ENCODE measurements at regions not wholly inside any gene's neighbourhood (a gene's known extent, or its start where the extent isn't known, plus 50 kb on each side); places are given as distances from the start of the nearest gene placed in this dataset.
"Not testable (repeated sequence)": the region's sequence is repeated elsewhere in the genome, so short reads cannot be mapped to it uniquely, and the experiment has no call there.

DNA sequence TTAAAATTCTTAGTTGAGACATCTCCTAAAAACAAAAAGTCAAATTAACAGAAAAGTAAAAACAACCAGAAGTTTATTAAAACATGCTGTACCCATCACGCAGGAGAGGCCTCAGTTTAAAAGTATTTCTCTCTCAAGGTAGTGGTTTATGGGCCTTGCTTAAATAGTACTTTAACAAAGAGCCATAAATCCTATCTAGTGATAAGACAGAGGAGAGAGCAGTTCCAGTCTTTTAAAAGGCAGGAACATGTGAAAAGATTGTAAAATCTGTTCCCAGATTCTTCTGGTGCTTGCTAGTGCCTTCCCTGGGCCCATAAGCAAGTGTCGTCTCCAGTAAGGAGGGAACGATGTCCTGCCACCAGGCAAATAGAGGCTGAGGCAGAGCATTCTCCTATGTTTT is 476.3 kb upstream of the ADGRL3 start:
- no peak for DNase-seq

DNA sequence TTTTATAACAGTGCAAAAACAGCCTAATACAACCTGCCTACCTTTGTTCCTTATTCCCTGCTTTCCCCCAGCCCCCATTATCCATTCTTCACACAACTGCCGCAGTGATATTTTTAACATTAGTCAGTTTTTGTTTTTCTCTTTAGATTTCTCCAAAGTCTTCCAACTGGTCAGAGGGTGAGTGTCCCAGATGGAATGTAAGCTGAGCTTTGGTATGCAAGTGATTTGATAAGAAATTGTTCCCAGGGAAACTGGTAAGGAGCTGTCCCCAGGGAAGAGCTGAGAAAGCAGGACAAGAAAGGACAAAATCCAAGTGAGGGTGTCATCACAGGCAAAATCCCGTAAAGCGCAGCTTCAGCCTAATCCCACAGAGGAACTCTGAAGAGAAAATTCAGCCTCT is 475.5 kb upstream of the ADGRL3 start:
- DNase-seq: no peak

DNA sequence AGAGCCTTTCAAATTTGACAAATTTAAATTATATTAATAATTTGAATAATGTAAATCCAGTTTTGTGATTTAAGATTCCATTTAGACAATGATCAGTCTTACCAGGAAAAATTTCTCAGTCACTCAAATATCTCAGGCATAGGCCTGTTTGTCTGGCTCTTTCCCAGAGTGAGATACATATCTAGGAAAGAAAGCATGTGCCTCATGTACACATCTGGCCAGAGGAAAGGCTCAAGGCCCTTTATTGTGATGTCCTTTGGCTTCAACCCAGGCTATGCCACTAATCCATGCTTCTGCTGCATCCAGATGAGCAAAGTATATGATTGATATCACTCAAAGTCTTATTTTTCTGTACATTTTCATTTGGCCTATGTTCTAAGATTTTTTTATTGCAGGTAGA is 473.3 kb upstream of the ADGRL3 start:
- DNase-seq: no peak

DNA sequence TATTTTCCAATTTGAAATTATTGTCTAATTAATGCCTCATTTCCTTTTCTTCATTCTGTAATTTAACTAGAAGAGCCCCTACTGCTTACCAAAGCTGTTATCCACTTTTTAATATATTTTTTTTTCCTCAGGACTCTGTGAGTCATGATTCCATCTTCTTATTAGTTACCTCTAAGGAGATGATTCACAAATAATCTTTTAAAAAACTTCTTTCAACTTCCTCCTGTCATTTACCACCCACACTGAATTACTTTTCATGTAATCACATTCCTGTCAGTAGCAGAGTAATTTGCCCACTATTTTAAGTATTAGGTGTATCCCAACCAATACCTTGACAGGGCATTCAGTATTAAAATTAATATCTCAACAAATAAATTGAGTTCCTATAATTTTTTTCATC is 470.9 kb upstream of the ADGRL3 start:
- no peak for DNase-seq

DNA sequence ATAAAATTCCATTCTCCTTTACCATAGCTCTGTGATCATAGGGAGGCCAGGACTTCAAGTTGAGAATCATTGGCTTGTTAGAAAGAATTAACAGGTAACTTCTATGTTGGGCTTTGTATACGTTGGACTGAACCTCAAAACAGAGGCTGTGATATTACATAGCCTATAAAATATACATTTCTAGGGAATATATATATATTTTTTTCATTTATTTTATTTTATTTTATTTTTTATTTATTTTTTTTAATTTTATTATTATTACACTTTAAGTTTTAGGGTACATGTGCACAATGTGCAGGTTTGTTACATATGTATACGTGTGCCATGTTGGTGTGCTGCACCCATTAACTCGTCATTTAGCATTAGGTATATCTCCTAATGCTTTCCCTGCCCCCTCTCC is 470.4 kb upstream of the ADGRL3 start:
- DNase-seq: not testable (repeated sequence)

DNA sequence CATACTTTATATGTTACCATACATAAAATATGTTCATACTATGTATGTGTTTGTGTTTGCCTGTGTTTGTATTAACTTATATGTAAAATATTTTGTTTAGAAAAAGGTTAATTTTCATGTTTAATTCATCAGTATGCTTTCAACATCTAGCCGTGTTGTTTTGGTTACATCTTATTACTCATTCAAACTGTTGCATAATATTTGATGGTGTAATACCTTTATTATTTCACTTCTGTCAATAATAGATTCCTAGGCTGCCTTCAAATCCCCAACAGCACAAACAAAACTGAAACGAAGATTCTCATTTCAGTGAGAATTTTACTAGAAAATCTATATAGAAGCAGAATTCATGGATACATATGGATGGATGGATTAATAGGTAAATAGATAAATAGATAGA is 462.3 kb upstream of the ADGRL3 start:
- DNase-seq: no peak

DNA sequence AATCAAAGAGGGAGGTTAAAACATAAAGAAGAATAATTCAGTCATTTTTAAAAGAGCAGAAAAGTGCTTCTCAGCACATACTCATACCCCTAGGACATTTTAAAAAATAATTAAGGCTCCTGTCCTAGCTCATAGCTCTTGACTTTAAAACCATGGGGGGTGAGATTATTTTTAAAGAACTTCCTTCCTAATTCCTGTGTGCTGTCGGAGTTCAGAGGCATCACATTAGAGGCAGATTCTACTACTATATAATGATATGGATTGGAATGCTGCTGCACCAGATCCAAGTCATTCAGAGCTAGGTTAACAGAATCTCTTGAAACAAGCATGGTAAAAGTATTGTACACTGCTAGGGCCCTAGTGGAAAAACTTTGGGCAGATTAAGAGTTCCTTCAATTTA is 456.5 kb upstream of the ADGRL3 start:
- DNase-seq: no peak

DNA sequence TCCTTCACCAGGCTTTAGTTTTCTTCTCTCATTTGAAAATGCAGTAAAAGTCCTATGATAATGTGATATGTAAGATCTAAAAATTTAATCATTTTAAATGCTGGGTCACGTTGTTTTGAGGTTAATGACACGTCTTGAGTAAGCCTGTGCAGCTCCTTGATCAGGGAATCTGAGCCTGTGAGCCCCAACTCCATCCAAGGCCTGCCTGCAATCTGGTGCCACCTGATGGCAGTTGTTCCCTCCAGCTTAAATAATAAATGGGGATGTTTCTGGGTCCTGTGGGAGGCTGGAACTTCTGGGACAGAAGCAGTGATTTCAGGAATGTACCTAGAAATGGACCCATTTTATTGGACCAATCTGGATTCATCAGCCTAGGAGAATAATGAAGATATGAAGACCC is 455.4 kb upstream of the ADGRL3 start:
- no peak for DNase-seq

DNA sequence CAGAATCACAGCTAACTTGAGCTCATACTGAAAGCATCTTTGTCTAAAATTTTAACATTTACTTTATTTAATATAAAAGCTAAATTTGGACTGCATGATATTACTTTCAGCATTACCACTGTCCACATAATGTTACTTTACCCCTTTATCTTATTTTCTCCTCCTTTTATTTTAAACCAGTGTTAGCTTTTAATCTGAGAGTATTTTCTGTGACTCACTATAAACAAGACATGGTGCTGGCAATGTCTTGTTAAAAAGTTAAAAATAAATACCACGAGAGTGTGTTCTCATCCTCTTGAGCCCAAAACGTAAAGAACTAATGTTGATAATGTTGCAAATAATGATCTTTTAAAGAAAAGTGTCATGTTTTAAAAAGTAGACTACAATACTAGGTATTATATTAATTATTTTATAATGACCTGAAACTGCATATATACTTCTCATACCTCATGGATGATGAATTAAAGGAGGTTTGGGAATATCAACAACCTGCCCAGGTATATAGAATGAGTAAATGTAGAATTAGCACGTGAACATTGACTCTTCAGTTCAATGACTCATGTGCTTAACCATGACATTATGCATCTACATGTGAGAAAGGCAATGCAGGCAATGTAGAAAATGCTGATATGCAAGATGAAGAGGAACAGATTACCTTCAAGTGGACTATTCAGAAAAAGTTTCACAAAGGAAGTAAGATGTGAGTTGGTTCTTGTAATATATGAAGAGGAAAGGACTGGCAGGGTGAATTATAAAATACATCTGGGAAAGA is 454.1 kb upstream of the ADGRL3 start:
- DNase-seq: no peak

DNA sequence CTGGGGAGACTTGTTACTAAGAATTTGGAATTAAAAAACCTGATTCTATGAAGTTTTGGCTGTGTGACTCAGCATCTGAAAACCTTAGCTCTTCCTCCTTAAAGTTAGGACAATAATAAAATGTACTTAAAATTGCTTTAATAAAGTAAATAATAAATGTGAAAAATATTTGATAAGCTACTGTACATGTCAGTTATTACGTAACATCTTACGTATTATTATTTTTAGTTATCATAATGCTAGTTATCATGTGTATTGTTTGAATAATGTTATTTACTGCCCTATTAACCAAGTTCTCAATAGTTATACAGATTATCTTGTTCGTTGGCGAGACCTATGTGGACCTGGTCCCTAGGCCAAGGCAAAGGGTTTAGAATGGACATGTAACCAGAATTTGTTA is 449.2 kb upstream of the ADGRL3 start:
- DNase-seq: no peak

DNA sequence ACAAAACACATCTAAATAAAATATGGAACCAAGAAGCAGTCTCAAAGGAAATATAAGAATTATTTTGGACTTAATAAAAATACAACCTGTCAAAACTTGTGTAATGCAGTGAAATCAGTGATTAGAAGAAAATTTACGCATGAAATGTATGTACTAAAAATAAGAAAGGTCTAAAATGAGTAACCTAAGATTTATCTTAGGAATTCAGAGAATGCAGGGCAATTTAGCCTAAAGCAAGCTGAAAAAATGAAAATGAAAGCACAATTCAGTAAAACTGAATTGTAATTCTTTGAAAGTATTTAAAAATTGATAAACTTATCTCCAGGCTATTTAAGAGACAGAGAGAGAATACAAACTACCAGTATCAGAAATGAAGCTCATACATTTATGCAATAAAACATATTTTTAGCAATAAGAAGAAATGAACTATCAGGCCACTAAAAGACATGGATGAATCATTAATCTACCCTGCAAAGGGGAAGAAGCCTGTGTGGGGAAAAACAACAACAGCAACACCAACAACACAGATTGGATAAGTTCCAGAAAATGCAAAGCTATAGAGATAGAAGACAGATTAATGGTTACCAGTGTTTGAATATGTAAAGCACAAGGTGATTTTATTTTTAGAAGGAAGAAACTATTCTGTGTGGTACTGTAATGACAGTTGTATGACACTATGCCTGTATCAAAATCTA is 442.0 kb upstream of the ADGRL3 start:
- no peak for DNase-seq

DNA sequence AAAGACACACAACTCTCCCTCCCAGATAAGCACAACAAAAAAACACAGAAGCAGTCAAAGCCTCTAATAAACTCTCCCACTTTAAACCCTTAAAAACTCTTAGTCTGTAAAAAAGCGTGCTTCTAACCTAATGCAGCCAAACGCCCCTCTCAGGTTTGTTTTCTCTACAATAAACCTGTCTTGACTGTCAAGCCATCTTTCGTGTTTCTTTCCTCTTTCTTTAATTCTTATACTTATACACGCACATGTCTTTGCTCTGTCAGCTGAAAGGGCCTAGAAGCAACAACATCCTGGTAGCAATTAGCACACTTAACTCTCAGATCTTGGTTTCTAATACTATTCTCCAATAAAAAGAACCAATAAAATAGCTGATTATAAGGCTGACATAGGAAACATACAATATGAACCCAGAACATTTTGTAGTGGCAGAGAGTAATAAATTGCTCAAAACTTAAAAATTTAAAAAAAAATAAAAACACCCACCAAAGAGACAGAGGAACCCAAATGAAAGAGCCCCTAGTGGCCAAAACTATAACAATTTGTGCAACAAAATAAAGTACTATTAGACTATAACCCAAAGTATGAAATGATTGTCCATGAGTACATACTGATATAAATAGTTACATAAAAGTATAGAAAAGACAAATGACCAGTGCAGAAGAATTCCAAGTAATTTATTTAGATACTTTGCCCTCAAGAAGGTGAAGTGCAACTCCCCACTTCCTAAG is 440.4 kb upstream of the ADGRL3 start:
- DNase-seq: no peak

DNA sequence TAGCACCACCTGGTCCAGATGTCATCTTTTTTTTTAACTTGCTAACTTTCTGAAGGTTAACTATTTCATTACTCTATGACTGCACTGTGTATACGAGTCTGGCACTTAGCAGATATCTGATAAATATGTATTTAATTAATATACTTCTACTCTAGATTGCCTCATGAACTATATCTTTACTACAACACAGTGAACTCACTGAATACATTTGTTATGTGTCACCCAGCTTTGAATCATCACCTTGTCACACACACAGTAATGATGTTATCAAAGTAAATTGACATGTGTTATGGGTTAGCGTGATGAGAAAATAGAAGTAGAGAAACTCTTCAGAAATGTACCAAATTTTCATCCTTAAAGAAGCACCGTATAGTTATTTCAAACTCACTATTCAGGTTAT is 419.3 kb upstream of the ADGRL3 start:
- no peak for DNase-seq

DNA sequence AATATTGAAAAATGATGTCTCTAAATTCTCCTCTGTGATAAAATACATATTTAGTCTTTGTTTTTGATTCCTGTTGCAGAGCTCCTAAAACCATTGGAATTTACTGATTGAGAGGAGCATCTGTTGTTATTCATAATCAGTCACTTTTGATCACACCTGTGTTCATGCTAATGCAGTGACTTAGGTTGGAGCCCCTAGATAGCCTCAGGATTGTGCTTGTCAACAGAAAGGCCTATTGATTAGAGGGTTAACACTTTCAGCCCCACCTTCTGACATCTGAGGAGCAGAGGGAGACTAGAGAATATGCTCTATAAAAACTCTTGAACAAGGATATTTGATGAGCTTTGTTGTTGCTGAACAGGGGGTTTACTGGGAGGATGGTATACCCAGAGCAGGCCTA is 409.5 kb upstream of the ADGRL3 start:
- no peak for DNase-seq

DNA sequence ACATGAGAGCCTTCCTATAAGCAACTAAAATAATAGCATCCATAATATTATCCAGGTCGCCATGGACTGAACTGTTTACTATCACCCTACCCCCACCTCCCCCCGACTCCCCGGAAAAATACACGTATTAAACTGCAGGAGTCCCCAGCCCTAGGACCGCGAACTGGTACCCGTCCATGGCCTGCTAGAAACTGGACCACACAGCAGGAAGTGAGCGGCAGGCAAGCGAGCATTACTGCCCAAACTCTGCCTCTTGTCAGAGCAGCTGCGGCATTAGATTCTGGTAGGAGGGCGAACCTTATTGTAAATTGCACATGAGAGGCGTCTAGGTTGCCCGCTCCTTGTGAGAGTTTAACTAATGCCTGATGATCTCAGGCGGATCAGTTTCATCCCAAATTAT is 405.8 kb upstream of the ADGRL3 start:
- no peak for DNase-seq

DNA sequence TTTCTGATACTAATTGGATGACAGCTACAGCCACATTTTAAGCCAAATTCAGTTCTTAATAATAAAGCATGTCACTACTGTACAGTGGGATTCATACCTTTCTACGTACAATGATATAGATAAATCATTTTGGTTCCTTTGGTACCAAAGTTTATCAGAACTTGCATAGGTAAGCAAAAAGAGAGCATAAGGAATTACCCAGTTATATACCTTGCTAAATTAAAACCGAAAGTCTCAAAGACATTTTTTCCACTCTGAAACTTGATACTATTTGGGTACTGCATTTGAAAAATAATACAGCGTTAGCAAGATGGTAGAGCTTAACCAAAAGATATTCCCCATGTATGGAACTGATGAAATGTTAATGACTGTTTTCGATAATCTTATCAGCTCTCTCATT is 400.9 kb upstream of the ADGRL3 start:
- DNase-seq: no peak

DNA sequence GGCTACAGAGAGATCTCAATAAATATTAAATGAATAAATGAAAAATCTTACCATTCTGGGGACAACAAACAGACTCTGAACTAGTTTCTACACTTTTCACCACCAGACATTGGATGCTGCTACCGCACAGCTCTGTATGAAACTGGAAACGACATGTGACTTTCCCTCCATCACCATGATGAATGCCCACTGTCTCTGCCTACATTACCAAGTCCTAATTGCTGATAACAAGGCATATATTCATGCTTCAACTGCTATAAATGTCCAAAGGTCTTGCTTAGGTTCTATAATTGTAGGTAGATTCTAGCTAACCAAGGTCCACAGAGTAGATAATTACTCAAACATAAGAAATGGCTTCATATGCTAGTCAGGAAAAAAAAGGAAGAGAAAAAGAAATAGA is 399.4 kb upstream of the ADGRL3 start:
- DNase-seq: no peak

DNA sequence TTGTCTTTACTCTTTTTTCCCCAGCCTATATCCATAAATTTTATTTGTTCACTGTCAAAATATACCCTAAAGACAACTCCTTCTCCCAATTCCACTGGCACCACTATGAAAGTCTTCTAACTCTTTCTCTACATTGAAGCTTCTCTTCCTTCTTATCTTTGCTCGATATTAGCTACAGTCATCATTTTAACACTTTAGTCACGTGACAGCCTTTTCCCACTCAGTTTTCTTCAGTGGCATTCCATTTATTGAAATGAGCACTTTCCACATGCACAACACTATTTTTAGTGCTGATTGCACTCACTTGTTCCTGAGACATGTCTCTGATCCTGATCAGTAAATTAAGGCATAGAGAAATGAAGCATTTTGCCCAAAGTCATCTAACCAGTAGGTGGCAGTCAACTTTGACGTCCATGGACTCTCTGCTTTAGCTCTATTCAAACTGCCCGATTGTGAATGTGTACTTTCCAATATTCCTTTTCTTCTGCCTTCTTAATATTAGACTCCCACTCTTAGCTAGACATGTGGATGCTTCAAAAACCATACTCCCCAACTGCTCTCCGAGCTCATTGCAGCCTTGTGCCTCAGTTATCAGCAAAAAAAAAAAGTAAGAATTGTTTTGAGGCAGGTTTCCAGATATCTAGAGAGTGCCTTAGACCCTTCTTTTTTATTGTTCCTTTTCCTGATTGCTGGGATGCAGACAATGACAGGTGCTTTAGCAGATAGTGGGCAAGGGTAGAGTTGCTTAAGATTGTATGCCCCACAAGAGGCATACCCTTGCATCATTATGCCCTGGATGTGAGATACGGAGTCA is 394.4 kb upstream of the ADGRL3 start:
- DNase-seq: peak; percentile 7

DNA sequence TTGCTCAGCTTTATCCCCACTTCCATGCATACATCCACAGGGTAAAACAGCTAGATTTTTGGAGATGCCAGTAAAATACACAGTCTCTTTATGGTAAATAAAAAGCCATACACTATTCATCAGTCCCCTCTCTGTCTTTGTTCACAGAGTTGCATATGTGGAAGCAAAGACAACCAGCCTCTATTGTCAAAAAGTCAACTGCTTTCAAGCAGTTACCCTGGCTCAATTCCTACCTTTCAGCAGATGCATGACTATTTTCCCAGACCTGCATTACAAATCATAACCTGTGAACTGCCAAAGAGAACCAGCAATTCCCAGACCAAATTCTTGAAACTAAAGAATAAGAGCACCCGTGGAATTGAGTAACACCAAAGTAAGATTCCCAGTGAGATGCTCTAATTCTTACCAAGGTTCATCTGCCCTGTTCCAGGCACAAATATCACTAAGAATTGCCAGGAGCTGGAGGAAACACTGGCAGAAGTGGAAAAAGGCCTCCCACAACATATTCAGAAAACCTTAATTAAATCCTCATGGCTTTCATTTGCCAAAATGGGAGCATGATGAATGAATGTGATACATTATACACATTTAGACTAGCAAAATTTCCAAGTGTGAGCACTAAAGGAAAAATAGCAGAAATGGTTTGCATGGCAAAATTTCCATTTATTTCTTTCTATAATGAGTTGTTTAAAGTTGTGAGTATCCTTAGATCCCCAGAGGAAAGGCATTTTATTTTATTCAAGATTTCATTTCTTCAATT is 391.2 kb upstream of the ADGRL3 start:
- DNase-seq: no peak

DNA sequence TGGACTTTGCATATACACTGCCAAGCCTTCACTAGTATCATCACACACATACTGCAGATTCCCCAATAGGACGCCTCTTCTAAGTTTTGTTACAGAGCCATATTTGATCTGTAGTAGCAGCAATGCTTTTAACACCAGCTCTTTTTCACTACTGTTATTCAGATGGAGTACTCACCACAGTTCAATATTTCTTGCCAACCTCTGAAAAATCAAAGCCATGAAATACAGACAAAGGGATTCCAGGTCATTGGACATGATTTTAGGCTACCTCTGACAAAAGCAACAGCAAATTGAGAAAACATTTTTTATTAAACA is 390.7 kb upstream of the ADGRL3 start:
- DNase-seq: no peak

DNA sequence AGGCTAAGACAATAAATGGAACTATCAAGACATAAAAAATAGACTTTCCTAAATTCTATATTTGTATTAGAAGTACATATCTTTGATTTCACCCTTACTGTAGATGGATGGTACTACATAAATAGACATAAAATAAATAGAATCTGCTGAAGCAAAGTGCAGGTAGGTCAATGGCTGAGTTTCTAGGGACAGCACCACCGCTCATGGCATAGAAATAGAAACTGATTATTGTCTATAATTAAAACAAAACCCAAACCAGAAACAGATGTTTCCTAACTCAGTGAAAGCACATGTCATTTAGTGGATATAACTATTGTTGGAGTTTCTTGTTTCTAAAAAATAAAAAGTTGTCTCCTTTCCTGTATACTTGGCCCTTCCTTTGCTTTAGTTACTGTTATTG is 387.3 kb upstream of the ADGRL3 start:
- no peak for DNase-seq

DNA sequence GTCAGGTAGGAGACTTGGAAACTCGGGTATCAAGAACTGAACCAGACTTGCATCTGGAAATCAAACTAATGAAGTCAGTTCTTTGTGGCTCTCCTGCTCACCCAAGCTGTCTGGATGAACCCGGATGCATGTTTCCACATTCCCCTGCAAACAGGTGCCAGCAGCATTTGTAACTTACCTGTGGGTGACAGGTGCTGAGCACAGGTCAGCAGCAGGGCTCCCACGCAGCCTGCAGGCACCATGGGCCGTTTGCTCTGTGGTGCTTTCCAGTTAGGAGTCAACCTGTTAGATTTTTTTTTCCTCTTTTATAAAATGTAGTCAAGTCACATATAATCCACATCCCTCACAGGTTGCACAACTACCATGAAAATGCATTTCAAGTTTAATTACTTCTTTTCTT is 385.6 kb upstream of the ADGRL3 start:
- no peak for DNase-seq

DNA sequence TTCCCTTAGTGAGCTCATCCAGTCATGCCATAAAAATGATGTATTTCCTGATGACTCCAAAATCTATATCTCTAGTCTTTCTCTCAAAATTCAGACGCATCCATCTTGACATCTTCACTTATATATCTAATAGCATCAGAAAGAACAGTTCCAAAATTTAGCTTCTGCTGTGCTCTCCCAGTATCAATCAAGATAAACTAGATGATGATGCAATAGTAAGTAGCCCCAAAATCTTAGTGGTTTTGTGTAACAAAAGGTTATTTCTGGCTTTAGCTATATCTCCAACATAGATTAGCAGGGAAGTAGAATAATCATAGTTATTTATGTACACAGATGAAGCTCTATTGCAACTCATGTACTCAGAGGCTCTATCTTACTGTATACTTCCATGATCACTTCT is 382.5 kb upstream of the ADGRL3 start:
- DNase-seq: no peak

All from activated CD4-positive, alpha-beta T cell treated with anti-CD3 and anti-CD28 coated beads, Interleukin-2, Interleukin-6, amounts not matched to agents 100 ng/mL and 50 ng/mL, durations not matched to agents 16 hours and 8 hours (primary cell).